ENCODE measurements at regions not wholly inside any gene's neighbourhood (a gene's known extent, or its start where the extent isn't known, plus 50 kb on each side); places are given as distances from the start of the nearest gene placed in this dataset.
A peak's percentile ranks its signal among the peaks of the same experiment; 100 is the strongest.

GRCh38 chr7:18421297-18422002 lies 74.1 kb upstream of the HDAC9 start:
- Histone ChIP-seq H2AFZ (ENCODE audit: low read length) (no peak overlapping the region), H3K79me2 (ENCODE audit: insufficient read depth, low read depth, low read length) (no peaks in the 10 kb centered on the region), H4K20me1 (ENCODE audit: insufficient read depth, low read length) (no peaks in the 10 kb centered on the region), H3K27ac (ENCODE audit: low read depth, low read length, poor library complexity, severe bottlenecking) (no peak overlapping the region), H3K4me1 (ENCODE audit: insufficient read depth, low read length, poor library complexity, severe bottlenecking) (peaks cover 4% of the 10 kb centered on the region), H3K9me2 (ENCODE audit: insufficient read depth, low read length) (no peaks in the 10 kb centered on the region), H3K36me3 (ENCODE audit: insufficient read depth, low read length) (no peaks in the 10 kb centered on the region), H3K4me2 (ENCODE audit: low read length) (no peak overlapping the region), H3K4me3 (ENCODE audit: low read depth, low read length, poor library complexity, severe bottlenecking) (no peak overlapping the region), H3K9me3 (ENCODE audit: low read length) (no peaks in the 10 kb centered on the region)
- TF ChIP-seq CTCF (conservative IDR thresholded peaks at IDR 0.05; ENCODE audit: low read length) = no peak
- TF ChIP-seq EZH2phosphoT487 (IDR thresholded peaks at IDR 0.05; ENCODE audit: borderline replicate concordance, low read depth, low read length) = no peak
- BruUV-seq (replicated peaks) = no TSS peak
- ChIA-PET POLR2A (interaction anchor here (0.6 to 1.2 kb wide), 3 partner anchors 74 to 247 kb away, joined by 3 to 4 read pairs (median 3); partner anchors contain the start of gene HDAC9), CTCF (ENCODE audit: unreplicated experiment) (no interaction called here)
- DNase-seq (ENCODE audit: low spot score) = peak; percentile 4
- intact Hi-C loops (cut with micrococcal nuclease; ENCODE audit: unreplicated experiment) = no loop called here

GRCh38 chr7:18425227-18425626 lies 70.3 kb upstream of the HDAC9 start:
- no peak for DNase-seq (ENCODE audit: low spot score)
- TF ChIP-seq EZH2phosphoT487 (IDR thresholded peaks at IDR 0.05; ENCODE audit: borderline replicate concordance, low read depth, low read length) = no peak
- TF ChIP-seq CTCF (conservative IDR thresholded peaks at IDR 0.05; ENCODE audit: low read length) = no peak
- H3K9me3 ChIP-seq (ENCODE audit: low read length) = no peaks in the 10 kb centered on the region
- H3K4me3 ChIP-seq (ENCODE audit: low read depth, low read length, poor library complexity, severe bottlenecking) = no peak overlapping the region
- H3K27ac ChIP-seq (ENCODE audit: low read depth, low read length, poor library complexity, severe bottlenecking) = no peak overlapping the region
- H3K36me3 ChIP-seq (ENCODE audit: insufficient read depth, low read length) = no peaks in the 10 kb centered on the region
- peaks cover 4% of the 10 kb centered on the region for H3K4me1 ChIP-seq (ENCODE audit: insufficient read depth, low read length, poor library complexity, severe bottlenecking)
- intact Hi-C loops (cut with micrococcal nuclease; ENCODE audit: unreplicated experiment) = no loop called here
- H3K9me2 ChIP-seq (ENCODE audit: insufficient read depth, low read length) = no peaks in the 10 kb centered on the region
- POLR2A ChIA-PET = no interaction called here
- H2AFZ ChIP-seq (ENCODE audit: low read length) = no peak overlapping the region
- BruUV-seq (replicated peaks) = no TSS peak
- H3K4me2 ChIP-seq (ENCODE audit: low read length) = no peak overlapping the region
- no peaks in the 10 kb centered on the region for H3K79me2 ChIP-seq (ENCODE audit: insufficient read depth, low read depth, low read length)
- CTCF ChIA-PET (ENCODE audit: unreplicated experiment) = no interaction called here
- H4K20me1 ChIP-seq (ENCODE audit: insufficient read depth, low read length) = no peaks in the 10 kb centered on the region

GRCh38 chr7:18425838-18426445 lies 69.6 kb upstream of the HDAC9 start:
- ChIA-PET POLR2A (interaction anchor here (0.5 to 1.4 kb wide), 4 partner anchors 10 to 183 kb away, joined by 3 to 4 read pairs (median 4); no protein-coding TSS in a partner anchor), CTCF (ENCODE audit: unreplicated experiment) (no interaction called here)
- Histone ChIP-seq H2AFZ (ENCODE audit: low read length) (no peak overlapping the region), H3K27ac (ENCODE audit: low read depth, low read length, poor library complexity, severe bottlenecking) (no peak overlapping the region), H3K9me2 (ENCODE audit: insufficient read depth, low read length) (no peaks in the 10 kb centered on the region), H4K20me1 (ENCODE audit: insufficient read depth, low read length) (no peaks in the 10 kb centered on the region), H3K36me3 (ENCODE audit: insufficient read depth, low read length) (no peaks in the 10 kb centered on the region), H3K4me1 (ENCODE audit: insufficient read depth, low read length, poor library complexity, severe bottlenecking) (peaks cover 4% of the 10 kb centered on the region), H3K79me2 (ENCODE audit: insufficient read depth, low read depth, low read length) (no peaks in the 10 kb centered on the region), H3K9me3 (ENCODE audit: low read length) (no peaks in the 10 kb centered on the region), H3K4me3 (ENCODE audit: low read depth, low read length, poor library complexity, severe bottlenecking) (no peak overlapping the region), H3K4me2 (ENCODE audit: low read length) (no peak overlapping the region)
- TF ChIP-seq EZH2phosphoT487 (IDR thresholded peaks at IDR 0.05; ENCODE audit: borderline replicate concordance, low read depth, low read length) = no peak
- no peak for DNase-seq (ENCODE audit: low spot score)
- intact Hi-C loops (cut with micrococcal nuclease; ENCODE audit: unreplicated experiment) = no loop called here
- no TSS peak for BruUV-seq (replicated peaks)
